ENCODE measurements at regions not wholly inside any gene's neighbourhood (a gene's known extent, or its start where the extent isn't known, plus 50 kb on each side); places are given as distances from the start of the nearest gene placed in this dataset.

- Histone ChIP-seq H3K36me3 (no peaks in the 10 kb centered on the region), H3K27ac (no peak overlapping the region), H3K9me3 (ENCODE audit: severe bottlenecking) (no peaks in the 10 kb centered on the region), H3K4me3 (ENCODE audit: low read depth, low read length) (no peak overlapping the region), H3K27me3 (ENCODE audit: insufficient read depth, low read depth, severe bottlenecking) (no peaks in the 10 kb centered on the region)
- TF ChIP-seq, protein P1, sequence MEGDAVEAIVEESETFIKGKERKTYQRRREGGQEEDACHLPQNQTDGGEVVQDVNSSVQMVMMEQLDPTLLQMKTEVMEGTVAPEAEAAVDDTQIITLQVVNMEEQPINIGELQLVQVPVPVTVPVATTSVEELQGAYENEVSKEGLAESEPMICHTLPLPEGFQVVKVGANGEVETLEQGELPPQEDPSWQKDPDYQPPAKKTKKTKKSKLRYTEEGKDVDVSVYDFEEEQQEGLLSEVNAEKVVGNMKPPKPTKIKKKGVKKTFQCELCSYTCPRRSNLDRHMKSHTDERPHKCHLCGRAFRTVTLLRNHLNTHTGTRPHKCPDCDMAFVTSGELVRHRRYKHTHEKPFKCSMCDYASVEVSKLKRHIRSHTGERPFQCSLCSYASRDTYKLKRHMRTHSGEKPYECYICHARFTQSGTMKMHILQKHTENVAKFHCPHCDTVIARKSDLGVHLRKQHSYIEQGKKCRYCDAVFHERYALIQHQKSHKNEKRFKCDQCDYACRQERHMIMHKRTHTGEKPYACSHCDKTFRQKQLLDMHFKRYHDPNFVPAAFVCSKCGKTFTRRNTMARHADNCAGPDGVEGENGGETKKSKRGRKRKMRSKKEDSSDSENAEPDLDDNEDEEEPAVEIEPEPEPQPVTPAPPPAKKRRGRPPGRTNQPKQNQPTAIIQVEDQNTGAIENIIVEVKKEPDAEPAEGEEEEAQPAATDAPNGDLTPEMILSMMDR (IDR thresholded peaks at IDR 0.05; ENCODE audit: low read depth, low read length) = no peak
- no peak for DNase-seq
Measured at GRCh38 chr1:104072915-104073371, 323.2 kb downstream of the AMY1C start.

DNA sequence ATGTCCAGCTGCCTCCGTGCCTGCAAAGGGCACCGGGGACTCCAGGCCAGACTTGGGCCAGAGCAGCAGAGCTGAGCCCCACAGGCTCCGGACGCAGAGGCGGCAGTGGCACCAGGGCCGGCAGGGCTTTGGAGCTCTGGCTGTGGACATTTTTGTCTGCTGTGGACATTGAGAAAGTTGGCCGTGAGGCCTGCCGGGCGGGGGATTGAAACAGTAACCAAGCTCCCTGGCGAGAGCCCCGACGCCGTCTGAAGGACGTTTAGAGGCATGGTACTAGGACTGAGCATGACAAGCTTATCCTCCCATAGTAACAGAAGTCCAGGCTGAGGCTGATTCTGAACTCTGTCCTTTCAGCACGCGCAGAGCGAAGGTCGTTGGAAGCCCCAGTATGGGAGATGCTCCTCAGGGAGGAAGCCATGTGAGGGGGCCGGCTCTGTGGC is 323.8 kb downstream of the AMY1C start:
- Histone ChIP-seq H3K4me3 (ENCODE audit: low read depth, low read length) (no peak overlapping the region), H3K27ac (no peak overlapping the region), H3K36me3 (no peaks in the 10 kb centered on the region), H3K27me3 (ENCODE audit: insufficient read depth, low read depth, severe bottlenecking) (no peaks in the 10 kb centered on the region), H3K9me3 (ENCODE audit: severe bottlenecking) (no peaks in the 10 kb centered on the region)
- TF ChIP-seq, protein P1 (IDR thresholded peaks at IDR 0.05; ENCODE audit: low read depth, low read length) = no peak
- DNase-seq = no peak

GRCh38 chr1:104082221-104082620 is 332.5 kb downstream of the AMY1C start:
- Histone ChIP-seq H3K9me3 (ENCODE audit: severe bottlenecking) (no peaks in the 10 kb centered on the region), H3K27ac (no peak overlapping the region), H3K4me3 (ENCODE audit: low read depth, low read length) (no peak overlapping the region), H3K36me3 (no peaks in the 10 kb centered on the region), H3K27me3 (ENCODE audit: insufficient read depth, low read depth, severe bottlenecking) (no peaks in the 10 kb centered on the region)
- TF ChIP-seq, protein P1 (IDR thresholded peaks at IDR 0.05; ENCODE audit: low read depth, low read length) = no peak
- DNase-seq = no peak

DNA sequence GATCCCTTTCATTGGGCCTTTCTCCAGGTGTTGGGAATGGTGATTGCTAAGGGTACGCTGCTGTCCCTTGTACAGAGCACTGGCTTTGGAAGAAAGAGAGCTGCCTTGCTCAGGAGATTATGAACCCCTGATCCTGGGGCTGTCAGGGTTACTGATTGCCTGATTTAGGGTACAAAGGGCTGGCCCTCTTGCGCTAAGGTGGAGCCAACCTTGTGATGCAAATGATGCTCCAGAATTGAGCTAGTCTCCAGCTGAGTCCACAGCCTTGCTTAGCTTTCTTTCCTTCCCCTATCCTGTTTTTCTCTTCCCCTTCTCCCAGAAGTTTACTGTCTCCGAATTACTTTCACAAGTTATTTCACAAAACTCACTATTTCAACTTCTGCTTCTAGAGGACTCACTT is 334.7 kb downstream of the AMY1C start:
- no peak overlapping the region for H3K27ac ChIP-seq
- H3K4me3 ChIP-seq (ENCODE audit: low read depth, low read length) = no peak overlapping the region
- no peak for DNase-seq
- H3K27me3 ChIP-seq (ENCODE audit: insufficient read depth, low read depth, severe bottlenecking) = no peaks in the 10 kb centered on the region
- H3K9me3 ChIP-seq (ENCODE audit: severe bottlenecking) = no peaks in the 10 kb centered on the region
- TF ChIP-seq, protein P1 (IDR thresholded peaks at IDR 0.05; ENCODE audit: low read depth, low read length) = no peak
- no peaks in the 10 kb centered on the region for H3K36me3 ChIP-seq

DNA sequence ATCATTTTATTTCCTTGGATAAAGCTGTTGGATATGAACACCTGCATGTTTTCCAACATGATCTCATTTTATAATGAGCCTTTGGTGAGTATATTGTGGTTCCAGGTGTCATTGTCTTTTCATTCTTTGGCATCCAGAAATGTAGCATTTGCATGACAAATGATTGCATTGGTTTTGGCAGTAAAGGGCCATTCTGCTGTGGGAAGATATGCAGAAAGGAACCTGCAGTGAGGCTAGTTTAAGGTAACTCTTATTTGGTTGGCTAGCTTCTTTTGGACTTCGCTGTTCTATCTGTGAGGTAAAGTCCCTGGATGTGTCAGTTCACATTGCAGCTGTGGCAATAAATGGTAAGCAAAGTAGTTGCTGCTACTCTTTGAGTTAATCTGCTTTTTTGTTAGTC is 343.0 kb downstream of the AMY1C start:
- H3K27ac ChIP-seq = no peak overlapping the region
- no peak overlapping the region for H3K4me3 ChIP-seq (ENCODE audit: low read depth, low read length)
- TF ChIP-seq, protein P1 (IDR thresholded peaks at IDR 0.05; ENCODE audit: low read depth, low read length) = no peak
- no peak for DNase-seq
- no peaks in the 10 kb centered on the region for H3K36me3 ChIP-seq
- H3K27me3 ChIP-seq (ENCODE audit: insufficient read depth, low read depth, severe bottlenecking) = no peaks in the 10 kb centered on the region
- no peaks in the 10 kb centered on the region for H3K9me3 ChIP-seq (ENCODE audit: severe bottlenecking)

GRCh38 chr1:104098837-104099236 is 349.1 kb downstream of the AMY1C start:
- no peak overlapping the region for H3K27ac ChIP-seq
- no peak for DNase-seq
- no peaks in the 10 kb centered on the region for H3K36me3 ChIP-seq
- H3K27me3 ChIP-seq (ENCODE audit: insufficient read depth, low read depth, severe bottlenecking) = no peaks in the 10 kb centered on the region
- H3K9me3 ChIP-seq (ENCODE audit: severe bottlenecking) = no peaks in the 10 kb centered on the region
- TF ChIP-seq, protein P1 (IDR thresholded peaks at IDR 0.05; ENCODE audit: low read depth, low read length) = no peak
- no peak overlapping the region for H3K4me3 ChIP-seq (ENCODE audit: low read depth, low read length)

Measured in WERI-Rb-1 (cell line).